Neural crest cell (in vitro differentiated cells): ENCODE measurements at regions not wholly inside any gene's neighbourhood (a gene's known extent, or its start where the extent isn't known, plus 50 kb on each side); places are given as distances from the start of the nearest gene placed in this dataset.

Source experiments
- DNase-seq: peaks from one replicate; pipeline ENCODE4 v3.0.0; 2021; ENCODE audit warnings: low read depth, mixed read lengths, low spot score
- H3K27ac Mint-ChIP-seq: one replicate; pipeline ENCODE4 v1.8.0; 2021; ENCODE audit warnings: mild to moderate bottlenecking, mixed read lengths; ENCODE audit not compliant: unreplicated experiment
- H3K27me3 Mint-ChIP-seq: 2 replicates; pipeline ENCODE4 v1.8.0; 2021; ENCODE audit warnings: low read depth, mild to moderate bottlenecking, mixed read lengths
- H3K36me3 Mint-ChIP-seq: 2 replicates; pipeline ENCODE4 v1.8.0; 2021; ENCODE audit warnings: low read depth, mild to moderate bottlenecking, mixed read lengths
- H3K4me1 Mint-ChIP-seq: 2 replicates; pipeline ENCODE4 v1.8.0; 2021; ENCODE audit warnings: mixed read lengths
- H3K4me3 Mint-ChIP-seq: one replicate; pipeline ENCODE4 v1.8.0; 2021; ENCODE audit warnings: mild to moderate bottlenecking, mixed read lengths
- H3K9me3 Mint-ChIP-seq: 2 replicates; pipeline ENCODE4 v1.8.0; 2021; ENCODE audit warnings: mixed read lengths
- CTCF ChIP-seq: fragments of 200-600 bp; sonication (generic); conservative IDR thresholded peaks from 2 replicates; pipeline ENCODE4 v1.5.0; 2021; ENCODE audit warnings: antibody characterized with exemption, mild to moderate bottlenecking

- Mint-ChIP-seq H3K4me3 (no peak overlapping the region), H3K36me3 (no peaks in the 10 kb centered on the region), H3K27ac (no peak overlapping the region), H3K4me1 (no peaks in the 10 kb centered on the region), H3K27me3 (peaks cover 9% of the 10 kb centered on the region), H3K9me3 (no peaks in the 10 kb centered on the region)
- TF ChIP-seq CTCF, result no peak
- no peak for DNase-seq
These were observed 113.5 kb downstream of the NPIPB5 start for GRCh38 chr16:22624038-22624799.

- TF ChIP-seq CTCF, result no peak
- no peaks in the 10 kb centered on the region for H3K4me1 Mint-ChIP-seq
- no peaks in the 10 kb centered on the region for H3K9me3 Mint-ChIP-seq
- no peak for DNase-seq
- H3K36me3 Mint-ChIP-seq, result no peaks in the 10 kb centered on the region
- peaks cover 6% of the 10 kb centered on the region for H3K27me3 Mint-ChIP-seq
- H3K27ac Mint-ChIP-seq, result no peak overlapping the region
- no peak overlapping the region for H3K4me3 Mint-ChIP-seq
These were observed 114.3 kb downstream of the NPIPB5 start for GRCh38 chr16:22624800-22625533.

GRCh38 chr16:22625967-22626366 is 115.3 kb downstream of the NPIPB5 start:
- DNase-seq, result no peak
- TF ChIP-seq CTCF, result no peak
- Mint-ChIP-seq H3K27me3 (peaks cover 1% of the 10 kb centered on the region), H3K36me3 (no peaks in the 10 kb centered on the region), H3K4me1 (no peaks in the 10 kb centered on the region), H3K9me3 (no peaks in the 10 kb centered on the region), H3K4me3 (no peak overlapping the region), H3K27ac (no peak overlapping the region)

- no peak for TF ChIP-seq CTCF
- Mint-ChIP-seq H3K4me1 (no peaks in the 10 kb centered on the region), H3K36me3 (no peaks in the 10 kb centered on the region), H3K9me3 (no peaks in the 10 kb centered on the region), H3K27me3 (no peaks in the 10 kb centered on the region), H3K27ac (no peak overlapping the region), H3K4me3 (no peak overlapping the region)
- no peak for DNase-seq
These were observed 116.4 kb downstream of the NPIPB5 start for GRCh38 chr16:22627043-22627442.

GRCh38 chr16:22628994-22629393 is 118.3 kb downstream of the NPIPB5 start:
- Mint-ChIP-seq H3K4me1 (no peaks in the 10 kb centered on the region), H3K4me3 (no peak overlapping the region), H3K27me3 (peaks cover 7% of the 10 kb centered on the region), H3K27ac (no peak overlapping the region), H3K9me3 (no peaks in the 10 kb centered on the region), H3K36me3 (no peaks in the 10 kb centered on the region)
- no peak for TF ChIP-seq CTCF
- no peak for DNase-seq
